ENCODE measurements at regions not wholly inside any gene's neighbourhood (a gene's known extent, or its start where the extent isn't known, plus 50 kb on each side); places are given as distances from the start of the nearest gene placed in this dataset.

DNA sequence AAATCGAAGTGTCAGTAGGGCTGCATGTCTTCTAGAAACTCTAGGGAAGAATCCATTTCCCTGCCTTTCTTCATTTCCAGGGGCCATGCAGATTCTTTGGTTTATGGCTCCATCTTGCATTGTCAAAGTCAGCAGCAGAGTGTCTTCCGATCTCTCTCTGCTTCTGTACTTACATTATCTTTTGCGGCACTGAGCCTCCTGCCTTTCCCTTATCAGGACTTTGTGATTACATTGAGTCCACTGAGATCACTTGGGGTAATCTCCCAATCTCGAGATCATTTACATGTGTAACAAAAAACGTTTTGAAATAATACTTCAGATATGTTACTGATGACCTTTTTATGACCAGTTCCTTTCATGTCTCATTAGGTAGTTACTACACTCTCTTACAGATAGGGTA lies 695.9 kb downstream of the NSUN3 start:
- Histone ChIP-seq H3K27ac (no peak overlapping the region), H3K4me1 (ENCODE audit: control insufficient read depth in 1 of 2, low read depth in 2 of 2) (no peaks in the 10 kb centered on the region), H3K27me3 (replicated peaks; ENCODE audit: insufficient read depth) (no peaks in the 10 kb centered on the region), H3K9me3 (peaks cover 3% of the 10 kb centered on the region), H3K4me3 (no peak overlapping the region), H3K36me3 (no peaks in the 10 kb centered on the region)
- DNase-seq (ENCODE audit: low spot score) (no peak), ATAC-seq (ENCODE audit: insufficient number of reproducible peaks, low FRiP score, low read depth) (no peak)
- TF ChIP-seq, protein P1, sequence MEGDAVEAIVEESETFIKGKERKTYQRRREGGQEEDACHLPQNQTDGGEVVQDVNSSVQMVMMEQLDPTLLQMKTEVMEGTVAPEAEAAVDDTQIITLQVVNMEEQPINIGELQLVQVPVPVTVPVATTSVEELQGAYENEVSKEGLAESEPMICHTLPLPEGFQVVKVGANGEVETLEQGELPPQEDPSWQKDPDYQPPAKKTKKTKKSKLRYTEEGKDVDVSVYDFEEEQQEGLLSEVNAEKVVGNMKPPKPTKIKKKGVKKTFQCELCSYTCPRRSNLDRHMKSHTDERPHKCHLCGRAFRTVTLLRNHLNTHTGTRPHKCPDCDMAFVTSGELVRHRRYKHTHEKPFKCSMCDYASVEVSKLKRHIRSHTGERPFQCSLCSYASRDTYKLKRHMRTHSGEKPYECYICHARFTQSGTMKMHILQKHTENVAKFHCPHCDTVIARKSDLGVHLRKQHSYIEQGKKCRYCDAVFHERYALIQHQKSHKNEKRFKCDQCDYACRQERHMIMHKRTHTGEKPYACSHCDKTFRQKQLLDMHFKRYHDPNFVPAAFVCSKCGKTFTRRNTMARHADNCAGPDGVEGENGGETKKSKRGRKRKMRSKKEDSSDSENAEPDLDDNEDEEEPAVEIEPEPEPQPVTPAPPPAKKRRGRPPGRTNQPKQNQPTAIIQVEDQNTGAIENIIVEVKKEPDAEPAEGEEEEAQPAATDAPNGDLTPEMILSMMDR (IDR thresholded peaks at IDR 0.05): no peak

DNA sequence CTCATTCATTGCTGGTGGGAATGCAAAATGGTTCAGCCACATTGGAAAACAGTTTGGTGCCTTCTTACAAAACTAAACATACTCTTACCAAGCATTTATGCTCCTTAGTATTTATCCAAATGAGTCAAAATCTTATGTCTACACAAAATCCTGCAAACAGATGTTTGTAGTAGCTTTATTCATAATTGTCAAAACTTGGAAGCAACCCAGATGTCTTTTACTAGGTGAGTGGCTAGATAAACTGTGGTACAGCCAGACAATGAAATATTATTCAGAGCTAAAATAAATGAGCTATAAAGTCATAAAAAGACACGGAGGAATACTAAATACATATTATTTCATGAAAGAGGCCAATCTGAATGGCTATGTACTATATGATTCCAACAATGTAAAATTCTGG lies 709.5 kb downstream of the NSUN3 start:
- ATAC-seq (ENCODE audit: insufficient number of reproducible peaks, low FRiP score, low read depth) (no peak), DNase-seq (ENCODE audit: low spot score) (no peak)
- TF ChIP-seq, protein P1 (IDR thresholded peaks at IDR 0.05): no peak
- Histone ChIP-seq H3K27me3 (replicated peaks; ENCODE audit: insufficient read depth) (no peaks in the 10 kb centered on the region), H3K4me1 (ENCODE audit: control insufficient read depth in 1 of 2, low read depth in 2 of 2) (no peaks in the 10 kb centered on the region), H3K9me3 (no peaks in the 10 kb centered on the region), H3K36me3 (no peaks in the 10 kb centered on the region), H3K4me3 (no peak overlapping the region), H3K27ac (no peak overlapping the region)

DNA sequence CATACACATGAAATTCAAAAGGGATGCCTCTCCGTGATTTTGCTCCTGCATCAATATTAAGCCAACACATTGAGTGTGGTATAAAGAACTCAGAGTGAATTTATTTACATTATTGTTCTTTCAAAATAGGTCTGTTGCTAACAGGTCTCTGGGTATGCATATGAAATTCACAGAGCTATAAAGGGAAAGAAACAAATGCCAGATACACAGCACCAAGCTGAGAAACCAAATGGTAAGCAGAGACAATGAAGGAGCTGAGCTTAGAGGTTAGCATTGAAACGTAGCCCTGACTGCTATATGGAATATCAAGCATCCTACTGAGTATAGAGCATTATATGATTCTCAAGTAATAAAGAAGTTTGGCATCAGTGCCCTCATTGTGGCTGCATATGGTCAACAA lies 712.9 kb downstream of the NSUN3 start:
- H3K4me3 ChIP-seq: no peak overlapping the region
- no peaks in the 10 kb centered on the region for H3K36me3 ChIP-seq
- H3K27ac ChIP-seq: no peak overlapping the region
- H3K27me3 ChIP-seq (replicated peaks; ENCODE audit: insufficient read depth): no peaks in the 10 kb centered on the region
- no peaks in the 10 kb centered on the region for H3K9me3 ChIP-seq
- no peak for ATAC-seq (ENCODE audit: insufficient number of reproducible peaks, low FRiP score, low read depth)
- no peaks in the 10 kb centered on the region for H3K4me1 ChIP-seq (ENCODE audit: control insufficient read depth in 1 of 2, low read depth in 2 of 2)
- TF ChIP-seq, protein P1 (IDR thresholded peaks at IDR 0.05): no peak
- DNase-seq (ENCODE audit: low spot score): no peak

DNA sequence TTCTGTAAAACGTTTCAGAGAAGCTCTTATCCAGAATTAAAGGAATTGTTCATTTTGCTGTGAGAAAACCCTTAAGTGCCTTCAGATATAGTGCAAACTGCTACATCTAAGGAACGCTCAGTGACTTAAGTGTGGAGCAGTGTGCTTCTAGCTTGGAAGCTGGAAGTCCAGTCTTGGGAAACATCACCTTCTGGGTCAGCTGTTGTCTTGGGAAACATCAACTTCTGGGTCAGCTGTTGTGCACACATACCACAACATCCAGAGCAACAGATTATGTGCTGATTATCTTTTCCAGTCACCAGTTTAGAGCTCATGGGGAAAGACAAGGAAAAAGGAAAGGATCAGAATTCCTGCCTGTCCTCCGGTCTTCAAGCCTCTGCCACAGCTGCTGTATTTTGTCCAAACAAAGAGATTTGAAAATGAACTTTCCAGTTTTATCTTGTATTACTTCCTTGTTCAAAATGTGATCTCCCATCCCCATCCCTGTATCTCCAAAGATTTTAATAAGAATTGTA lies 713.6 kb downstream of the NSUN3 start:
- DNase-seq (ENCODE audit: low spot score): no peak
- no peaks in the 10 kb centered on the region for H3K9me3 ChIP-seq
- no peak overlapping the region for H3K4me3 ChIP-seq
- no peaks in the 10 kb centered on the region for H3K27me3 ChIP-seq (replicated peaks; ENCODE audit: insufficient read depth)
- no peaks in the 10 kb centered on the region for H3K36me3 ChIP-seq
- ATAC-seq (ENCODE audit: insufficient number of reproducible peaks, low FRiP score, low read depth): no peak
- TF ChIP-seq, protein P1 (IDR thresholded peaks at IDR 0.05): no peak
- H3K27ac ChIP-seq: no peak overlapping the region
- no peaks in the 10 kb centered on the region for H3K4me1 ChIP-seq (ENCODE audit: control insufficient read depth in 1 of 2, low read depth in 2 of 2)

DNA sequence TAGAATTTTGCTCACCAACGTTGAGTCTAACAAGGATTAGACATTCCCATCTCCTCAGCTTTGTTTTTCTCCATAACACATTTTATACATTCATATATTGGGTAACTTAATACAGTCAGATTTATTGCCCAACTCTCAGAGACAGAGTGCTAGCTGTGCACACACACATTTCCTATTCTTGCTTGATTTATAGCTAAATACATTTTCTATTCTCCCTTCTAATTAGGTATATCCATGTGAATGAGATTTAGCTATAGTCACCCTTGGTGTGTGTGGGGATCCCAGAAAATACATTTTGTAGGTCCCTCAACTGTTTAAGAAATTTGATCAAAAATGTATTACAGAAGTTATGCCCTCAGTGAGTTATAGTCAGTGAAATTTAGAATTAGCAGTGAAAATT lies 715.4 kb downstream of the NSUN3 start:
- DNase-seq (ENCODE audit: low spot score) (no peak), ATAC-seq (ENCODE audit: insufficient number of reproducible peaks, low FRiP score, low read depth) (no peak)
- H3K27me3 ChIP-seq (replicated peaks; ENCODE audit: insufficient read depth): no peaks in the 10 kb centered on the region
- no peak overlapping the region for H3K4me3 ChIP-seq
- no peaks in the 10 kb centered on the region for H3K9me3 ChIP-seq
- no peak overlapping the region for H3K27ac ChIP-seq
- TF ChIP-seq, protein P1 (IDR thresholded peaks at IDR 0.05): no peak
- no peaks in the 10 kb centered on the region for H3K36me3 ChIP-seq
- no peaks in the 10 kb centered on the region for H3K4me1 ChIP-seq (ENCODE audit: control insufficient read depth in 1 of 2, low read depth in 2 of 2)
